ENCODE measurements at regions not wholly inside any gene's neighbourhood (a gene's known extent, or its start where the extent isn't known, plus 50 kb on each side); places are given as distances from the start of the nearest gene placed in this dataset.

GRCh38 chr6:139581485-139581865, 207.0 kb upstream of the CITED2 start:
- TF ChIP-seq CTCF (IDR thresholded peaks at IDR 0.05; ENCODE audit: low read length) (no peak), EZH2 (IDR thresholded peaks at IDR 0.05; ENCODE audit: borderline replicate concordance, low read length) (no peak)
